SU-DHL-6 (cell line): ENCODE measurements at regions not wholly inside any gene's neighbourhood (a gene's known extent, or its start where the extent isn't known, plus 50 kb on each side); places are given as distances from the start of the nearest gene placed in this dataset.

ENCODE experiments used
- EZH2phosphoT487 ChIP-seq: fragments of 200-600 bp; sonication (generic), shearing (Covaris generic); conservative IDR thresholded peaks from 2 replicates; pipeline ENCODE4 v1.6.1; 2018; ENCODE audit warnings: mild to moderate bottlenecking, antibody characterized with exemption, low read length, moderate library complexity, mixed read lengths
- TF ChIP-seq, protein P1 (sequence below): fragments of 200-600 bp; sonication (generic); IDR thresholded peaks from one replicate; pipeline ENCODE4 v1.5.1; 2017; ENCODE audit warnings: antibody characterized with exemption, mild to moderate bottlenecking, low read length, moderate library complexity; ENCODE audit not compliant: insufficient read depth, poor library complexity, severe bottlenecking

DNA sequence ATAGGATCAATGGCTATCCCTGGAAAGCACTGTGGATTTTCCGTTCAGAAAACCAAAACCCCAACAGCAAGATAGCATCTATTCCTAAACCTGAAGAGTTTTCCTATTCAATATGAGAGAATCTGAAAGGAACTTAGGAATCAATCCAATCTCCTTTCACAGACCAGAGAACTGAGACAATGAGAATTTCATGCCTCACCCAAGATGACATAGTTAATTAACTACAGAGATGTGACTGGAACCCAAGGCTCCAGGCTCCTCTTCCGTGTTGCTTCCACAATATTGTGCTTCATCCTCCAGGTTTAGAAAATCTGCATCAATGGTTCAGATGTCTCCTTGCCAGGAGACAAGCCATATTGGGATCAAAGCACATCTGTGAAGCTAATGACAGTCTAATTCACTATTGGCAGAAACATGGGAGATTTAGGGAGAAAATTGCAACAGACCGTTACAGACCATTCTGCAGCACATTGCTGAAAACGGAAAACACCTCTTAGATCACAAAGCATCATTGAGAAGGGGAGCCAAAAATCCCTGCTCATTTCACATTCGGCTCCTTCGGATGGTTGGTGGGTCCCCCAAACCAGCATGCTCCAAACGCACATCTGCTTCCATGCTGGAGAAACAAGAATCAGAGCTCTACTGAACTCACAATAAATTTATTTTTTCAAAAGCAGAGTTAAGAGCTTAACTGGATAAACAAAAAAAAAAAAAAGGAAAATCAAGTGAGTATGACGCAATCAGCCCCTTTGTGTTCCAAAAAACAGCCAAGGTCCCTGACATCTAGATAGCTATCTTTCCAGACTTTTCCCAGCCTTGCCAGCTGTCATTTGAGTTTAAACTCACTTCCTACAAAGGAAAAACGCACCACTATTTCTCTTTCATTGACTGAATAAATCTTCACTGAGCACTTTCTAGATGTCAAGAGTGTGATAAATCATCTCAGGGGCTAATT is 290.3 kb downstream of the C1D start:
- TF ChIP-seq, protein P1, sequence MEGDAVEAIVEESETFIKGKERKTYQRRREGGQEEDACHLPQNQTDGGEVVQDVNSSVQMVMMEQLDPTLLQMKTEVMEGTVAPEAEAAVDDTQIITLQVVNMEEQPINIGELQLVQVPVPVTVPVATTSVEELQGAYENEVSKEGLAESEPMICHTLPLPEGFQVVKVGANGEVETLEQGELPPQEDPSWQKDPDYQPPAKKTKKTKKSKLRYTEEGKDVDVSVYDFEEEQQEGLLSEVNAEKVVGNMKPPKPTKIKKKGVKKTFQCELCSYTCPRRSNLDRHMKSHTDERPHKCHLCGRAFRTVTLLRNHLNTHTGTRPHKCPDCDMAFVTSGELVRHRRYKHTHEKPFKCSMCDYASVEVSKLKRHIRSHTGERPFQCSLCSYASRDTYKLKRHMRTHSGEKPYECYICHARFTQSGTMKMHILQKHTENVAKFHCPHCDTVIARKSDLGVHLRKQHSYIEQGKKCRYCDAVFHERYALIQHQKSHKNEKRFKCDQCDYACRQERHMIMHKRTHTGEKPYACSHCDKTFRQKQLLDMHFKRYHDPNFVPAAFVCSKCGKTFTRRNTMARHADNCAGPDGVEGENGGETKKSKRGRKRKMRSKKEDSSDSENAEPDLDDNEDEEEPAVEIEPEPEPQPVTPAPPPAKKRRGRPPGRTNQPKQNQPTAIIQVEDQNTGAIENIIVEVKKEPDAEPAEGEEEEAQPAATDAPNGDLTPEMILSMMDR: no peak
- no peak for TF ChIP-seq EZH2phosphoT487
